A549 (cell line): ENCODE measurements at regions not wholly inside any gene's neighbourhood (a gene's known extent, or its start where the extent isn't known, plus 50 kb on each side); places are given as distances from the start of the nearest gene placed in this dataset.

ENCODE experiments used
- ATAC-seq, 2 experiments: fragments of 200-7000 bp in 1 of 2; fragments of >200 bp in 1 of 2; cut with Nextera tagmentation in 1 of 2; cut with Tn5 transposase in 1 of 2; 3 replicates each; pipeline versions ENCODE4 v1.8.0 to v1.9.1; 2018 to 2020; ENCODE audit warnings: mild to moderate bottlenecking in 1 of 2, moderate library complexity in 1 of 2
- CTCF ChIA-PET: fragments of 300-600 bp; sonication (Branson Sonifier 250); formaldehyde crosslinking; extraction: SDS; loops from one replicate; lab custom pipeline; 2021; ENCODE audit warnings: antibody characterized with exemption, inconsistent platforms; lab: Yijun Ruan, JAX
- POLR2A ChIA-PET: fragments of 350-600 bp; formaldehyde crosslinking; extraction: SDS; loops from one replicate; lab custom pipeline; 2021; ENCODE audit warnings: antibody characterized with exemption, inconsistent platforms; lab: Yijun Ruan, JAX
- DNase-seq, 2 experiments: peaks; one replicate each; pipeline versions ENCODE4 v3.0.0 to v3.0.0-alpha.2; 2011 to 2016; ENCODE audit warnings: low read depth in 1 of 2, low spot score in 1 of 2
- FAIRE-seq: peaks from 2 replicates; lab custom pipeline; 2011; peaks lifted over from hg19 to GRCh38; lab: Jason Lieb, UNC
- H3K27ac ChIP-seq, 2 experiments: fragments of >200 bp; sonication (Bioruptor Twin); formaldehyde crosslinking; 3 replicates each; pipeline ENCODE4 v1.5.1; 2016 to 2017
- H3K4me1 ChIP-seq: fragments of >200 bp; sonication (Bioruptor Twin); formaldehyde crosslinking; 3 replicates; pipeline ENCODE4 v1.6.1; 2016
- H3K4me2 ChIP-seq: fragments of >200 bp; sonication (Bioruptor Twin); formaldehyde crosslinking; 3 replicates; pipeline ENCODE4 v1.6.1; 2016
- H3K4me3 ChIP-seq: fragments of >200 bp; sonication (Bioruptor Twin); formaldehyde crosslinking; 3 replicates; pipeline ENCODE4 v1.5.1; 2016
- H3K9me3 ChIP-seq: fragments of >200 bp; sonication (Bioruptor Twin); formaldehyde crosslinking; 3 replicates; pipeline ENCODE4 v1.6.1; 2016
- CBX2 ChIP-seq: fragments of 200-600 bp; sonication (generic); IDR thresholded peaks from 2 replicates; pipeline ENCODE4 v1.6.1; 2016; ENCODE audit warnings: low read depth, mild to moderate bottlenecking, borderline replicate concordance
- CBX8 ChIP-seq: fragments of 200-600 bp; sonication (generic); IDR thresholded peaks from 2 replicates; pipeline ENCODE4 v1.6.1; 2016
- CEBPB ChIP-seq, 2 experiments: fragments of >200 bp in 1 of 2; sonication (Bioruptor Twin) in 1 of 2; formaldehyde crosslinking in 1 of 2; IDR thresholded peaks; 2 replicates each; pipeline ENCODE4 v1.6.1; 2012 to 2016
- EP300 ChIP-seq, 2 experiments: fragments of >200 bp; sonication (Bioruptor Twin); formaldehyde crosslinking; IDR thresholded peaks; 2 replicates in 1 of 2; 3 replicates in 1 of 2; pipeline ENCODE4 v1.6.1; 2016 to 2017
- ESRRA ChIP-seq: fragments of 150-350 bp; IDR thresholded peaks from 2 replicates; pipeline ENCODE4 v1.6.1; 2014; ENCODE audit warnings: mild to moderate bottlenecking, low read length, borderline replicate concordance
- HDAC2 ChIP-seq: fragments of 200-600 bp; sonication (generic); IDR thresholded peaks from 2 replicates; pipeline ENCODE4 v1.6.1; 2016
- HOXB13 ChIP-seq: fragments of 250-450 bp; sonication (Bioruptor Pico); IDR thresholded peaks from 2 replicates; pipeline ENCODE4 v1.5.0; 2020; ENCODE audit warnings: low read depth, mild to moderate bottlenecking, moderate library complexity
- KDM1A ChIP-seq: fragments of 200-600 bp; sonication (generic); IDR thresholded peaks from 2 replicates; pipeline ENCODE4 v1.6.1; 2016; ENCODE audit warnings: low read depth, mild to moderate bottlenecking
- MAZ ChIP-seq: fragments of 150-350 bp; IDR thresholded peaks from 2 replicates; pipeline ENCODE4 v1.6.1; 2014; ENCODE audit warnings: antibody characterized with exemption, low read depth, low read length, borderline replicate concordance
- RAD21 ChIP-seq, 2 experiments: fragments of >200 bp in 1 of 2; sonication (Bioruptor Twin) in 1 of 2; formaldehyde crosslinking in 1 of 2; IDR thresholded peaks in 1 of 2; conservative IDR thresholded peaks in 1 of 2; 2 replicates in 1 of 2; 3 replicates in 1 of 2; pipeline ENCODE4 v1.6.1; 2012 to 2018; ENCODE audit warnings: inconsistent platforms in 1 of 2
- RFX5 ChIP-seq: fragments of 450-650 bp; IDR thresholded peaks from 2 replicates; pipeline ENCODE4 v1.7.1; 2014; ENCODE audit warnings: antibody characterized with exemption, mild to moderate bottlenecking, moderate library complexity
- RNF2 ChIP-seq: fragments of 200-600 bp; sonication (generic); IDR thresholded peaks from 2 replicates; pipeline ENCODE4 v1.6.1; 2016; ENCODE audit warnings: low read depth, mild to moderate bottlenecking, antibody characterized with exemption, moderate library complexity, borderline replicate concordance
- TFCP2L1 ChIP-seq: fragments of 250-450 bp; sonication (Bioruptor Pico); IDR thresholded peaks from 2 replicates; pipeline ENCODE4 v1.5.0; 2021; ENCODE audit warnings: mild to moderate bottlenecking
- USF2 ChIP-seq: fragments of 450-650 bp; IDR thresholded peaks from 2 replicates; pipeline ENCODE4 v1.6.1; 2014; ENCODE audit warnings: antibody characterized with exemption
- ZNF302 ChIP-seq: fragments of 250-450 bp; sonication (Bioruptor Pico); IDR thresholded peaks from 2 replicates; pipeline ENCODE4 v1.9.0; 2021; ENCODE audit warnings: inconsistent platforms, mild to moderate bottlenecking, moderate library complexity
- ZSCAN20 ChIP-seq: fragments of 250-450 bp; sonication (Bioruptor Pico); IDR thresholded peaks from 2 replicates; pipeline ENCODE4 v1.8.0; 2022; ENCODE audit warnings: mild to moderate bottlenecking, moderate library complexity
- WGBS: methylation state at CpG from one replicate; pipeline ENCODE4 v1.1.6; 2017; ENCODE audit errors: missing lambda C conversion rate; 5-methylcytosine and 5-hydroxymethylcytosine counted together
- TF ChIP-seq, protein P1 (sequence below): fragments of 250-450 bp; sonication (Bioruptor Pico); IDR thresholded peaks from 2 replicates; pipeline ENCODE4 v1.5.0; 2021; ENCODE audit warnings: mild to moderate bottlenecking, moderate library complexity, borderline replicate concordance
- TF ChIP-seq, protein P2 (sequence below): fragments of 200-600 bp; sonication (generic); IDR thresholded peaks from 2 replicates; pipeline ENCODE4 v1.6.1; 2016; ENCODE audit warnings: antibody characterized with exemption, mild to moderate bottlenecking, moderate library complexity
- TF ChIP-seq, protein P3 (sequence below): fragments of >200 bp; sonication (Bioruptor Twin); formaldehyde crosslinking; IDR thresholded peaks from 2 replicates; pipeline ENCODE4 v1.6.1; 2016
- TF ChIP-seq, protein P4 (sequence below): IDR thresholded peaks from 2 replicates; pipeline ENCODE4 v1.6.1; 2012; ENCODE audit warnings: low read depth, borderline replicate concordance

DNA sequence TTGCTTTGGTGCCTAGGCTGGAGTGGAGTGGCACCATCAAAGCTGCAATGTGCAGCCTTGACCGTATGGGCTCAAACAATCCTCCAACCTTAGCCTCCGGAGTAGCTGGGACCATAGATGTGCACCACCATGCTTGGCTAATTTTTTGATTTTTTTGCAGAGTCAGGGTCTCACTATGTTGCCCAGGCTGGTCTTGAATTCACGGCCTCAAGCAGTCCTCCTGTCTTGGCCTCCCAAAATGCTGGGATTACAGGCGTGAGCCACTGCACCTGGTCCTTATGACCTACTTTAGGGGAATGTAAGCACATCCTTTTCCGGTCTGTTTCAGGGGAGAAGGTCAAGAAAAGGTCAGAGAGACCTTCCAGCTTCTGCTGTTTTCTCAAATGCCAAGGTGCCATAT, 53.4 kb upstream of the SPRED2 start:
- H3K4me2 ChIP-seq, result no peak overlapping the region
- peaks cover 49% of the 10 kb centered on the region for H3K9me3 ChIP-seq
- CTCF ChIA-PET, result no interaction called here
- DNase-seq (no peak), FAIRE-seq (no peak), ATAC-seq (no peak)
- POLR2A ChIA-PET, result no interaction called here
- no peaks in the 10 kb centered on the region for H3K4me1 ChIP-seq
- WGBS, result 48% methylated on average over 5 of the region's 5 CpGs
- H3K27ac ChIP-seq, result no peak overlapping the region
- TF ChIP-seq HDAC2 (no peak), CEBPB (IDR thresholded peaks at IDR 0.05) (no peak), ESRRA (no peak), ZSCAN20 (no peak)
- TF ChIP-seq, protein P1, sequence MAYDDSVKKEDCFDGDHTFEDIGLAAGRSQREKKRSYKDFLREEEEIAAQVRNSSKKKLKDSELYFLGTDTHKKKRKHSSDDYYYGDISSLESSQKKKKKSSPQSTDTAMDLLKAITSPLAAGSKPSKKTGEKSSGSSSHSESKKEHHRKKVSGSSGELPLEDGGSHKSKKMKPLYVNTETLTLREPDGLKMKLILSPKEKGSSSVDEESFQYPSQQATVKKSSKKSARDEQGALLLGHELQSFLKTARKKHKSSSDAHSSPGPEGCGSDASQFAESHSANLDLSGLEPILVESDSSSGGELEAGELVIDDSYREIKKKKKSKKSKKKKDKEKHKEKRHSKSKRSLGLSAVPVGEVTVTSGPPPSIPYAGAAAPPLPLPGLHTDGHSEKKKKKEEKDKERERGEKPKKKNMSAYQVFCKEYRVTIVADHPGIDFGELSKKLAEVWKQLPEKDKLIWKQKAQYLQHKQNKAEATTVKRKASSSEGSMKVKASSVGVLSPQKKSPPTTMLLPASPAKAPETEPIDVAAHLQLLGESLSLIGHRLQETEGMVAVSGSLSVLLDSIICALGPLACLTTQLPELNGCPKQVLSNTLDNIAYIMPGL (CRISPR knock-in tag), result no peak
- no peak overlapping the region for H3K4me3 ChIP-seq

DNA sequence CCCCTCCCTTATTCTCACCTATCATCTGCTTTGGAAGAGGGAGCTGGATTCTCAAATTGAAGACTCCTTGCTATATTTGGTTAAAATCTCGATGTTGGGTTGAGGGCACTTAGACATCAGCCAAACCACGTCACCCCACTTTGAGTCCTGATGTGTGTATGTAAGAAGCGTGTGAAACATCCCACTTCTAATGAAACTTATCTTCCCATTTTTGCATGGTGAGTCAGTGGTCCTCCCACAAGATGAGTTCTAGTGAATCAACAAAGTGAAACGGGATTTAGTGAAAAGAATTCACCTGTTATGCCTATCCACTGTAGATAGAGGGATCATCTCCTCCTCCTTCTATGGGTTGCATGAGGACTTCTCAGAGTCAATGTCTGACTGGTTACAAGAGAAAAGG, 51.4 kb upstream of the SPRED2 start:
- WGBS, result 37% methylated on average over 4 of the region's 4 CpGs
- H3K4me2 ChIP-seq, result no peak overlapping the region
- CTCF ChIA-PET, result interaction anchor here (0.7 kb wide), 1 partner anchor 860 kb away, joined by 3 read pairs; no protein-coding TSS in a partner anchor
- H3K4me3 ChIP-seq, result no peak overlapping the region
- H3K27ac ChIP-seq, result no peak overlapping the region
- no peaks in the 10 kb centered on the region for H3K4me1 ChIP-seq
- ATAC-seq (no peak), FAIRE-seq (no peak), DNase-seq (no peak)
- peaks cover 29% of the 10 kb centered on the region for H3K9me3 ChIP-seq
- TF ChIP-seq, protein P2, sequence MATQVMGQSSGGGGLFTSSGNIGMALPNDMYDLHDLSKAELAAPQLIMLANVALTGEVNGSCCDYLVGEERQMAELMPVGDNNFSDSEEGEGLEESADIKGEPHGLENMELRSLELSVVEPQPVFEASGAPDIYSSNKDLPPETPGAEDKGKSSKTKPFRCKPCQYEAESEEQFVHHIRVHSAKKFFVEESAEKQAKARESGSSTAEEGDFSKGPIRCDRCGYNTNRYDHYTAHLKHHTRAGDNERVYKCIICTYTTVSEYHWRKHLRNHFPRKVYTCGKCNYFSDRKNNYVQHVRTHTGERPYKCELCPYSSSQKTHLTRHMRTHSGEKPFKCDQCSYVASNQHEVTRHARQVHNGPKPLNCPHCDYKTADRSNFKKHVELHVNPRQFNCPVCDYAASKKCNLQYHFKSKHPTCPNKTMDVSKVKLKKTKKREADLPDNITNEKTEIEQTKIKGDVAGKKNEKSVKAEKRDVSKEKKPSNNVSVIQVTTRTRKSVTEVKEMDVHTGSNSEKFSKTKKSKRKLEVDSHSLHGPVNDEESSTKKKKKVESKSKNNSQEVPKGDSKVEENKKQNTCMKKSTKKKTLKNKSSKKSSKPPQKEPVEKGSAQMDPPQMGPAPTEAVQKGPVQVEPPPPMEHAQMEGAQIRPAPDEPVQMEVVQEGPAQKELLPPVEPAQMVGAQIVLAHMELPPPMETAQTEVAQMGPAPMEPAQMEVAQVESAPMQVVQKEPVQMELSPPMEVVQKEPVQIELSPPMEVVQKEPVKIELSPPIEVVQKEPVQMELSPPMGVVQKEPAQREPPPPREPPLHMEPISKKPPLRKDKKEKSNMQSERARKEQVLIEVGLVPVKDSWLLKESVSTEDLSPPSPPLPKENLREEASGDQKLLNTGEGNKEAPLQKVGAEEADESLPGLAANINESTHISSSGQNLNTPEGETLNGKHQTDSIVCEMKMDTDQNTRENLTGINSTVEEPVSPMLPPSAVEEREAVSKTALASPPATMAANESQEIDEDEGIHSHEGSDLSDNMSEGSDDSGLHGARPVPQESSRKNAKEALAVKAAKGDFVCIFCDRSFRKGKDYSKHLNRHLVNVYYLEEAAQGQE, result no peak
- TF ChIP-seq TFCP2L1 (CRISPR knock-in tag) (no peak), USF2 (no peak), CBX8 (no peak), HDAC2 (no peak), ZNF302 (CRISPR knock-in tag) (no peak), RFX5 (no peak), RAD21 (conservative IDR thresholded peaks at IDR 0.05 in 1 of 2, IDR thresholded peaks at IDR 0.05 in 1 of 2) (no peak), MAZ (no peak), KDM1A (no peak), RNF2 (no peak), CBX2 (no peak), EP300 (IDR thresholded peaks at IDR 0.05) (no peak), HOXB13 (CRISPR knock-in tag) (no peak)
- TF ChIP-seq, protein P3, sequence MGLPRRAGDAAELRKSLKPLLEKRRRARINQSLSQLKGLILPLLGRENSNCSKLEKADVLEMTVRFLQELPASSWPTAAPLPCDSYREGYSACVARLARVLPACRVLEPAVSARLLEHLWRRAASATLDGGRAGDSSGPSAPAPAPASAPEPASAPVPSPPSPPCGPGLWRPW, result no peak
- TF ChIP-seq, protein P4, sequence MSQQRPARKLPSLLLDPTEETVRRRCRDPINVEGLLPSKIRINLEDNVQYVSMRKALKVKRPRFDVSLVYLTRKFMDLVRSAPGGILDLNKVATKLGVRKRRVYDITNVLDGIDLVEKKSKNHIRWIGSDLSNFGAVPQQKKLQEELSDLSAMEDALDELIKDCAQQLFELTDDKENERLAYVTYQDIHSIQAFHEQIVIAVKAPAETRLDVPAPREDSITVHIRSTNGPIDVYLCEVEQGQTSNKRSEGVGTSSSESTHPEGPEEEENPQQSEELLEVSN, result no peak
- POLR2A ChIA-PET, result no interaction called here
